ENCODE measurements at regions not wholly inside any gene's neighbourhood (a gene's known extent, or its start where the extent isn't known, plus 50 kb on each side); places are given as distances from the start of the nearest gene placed in this dataset.

DNA sequence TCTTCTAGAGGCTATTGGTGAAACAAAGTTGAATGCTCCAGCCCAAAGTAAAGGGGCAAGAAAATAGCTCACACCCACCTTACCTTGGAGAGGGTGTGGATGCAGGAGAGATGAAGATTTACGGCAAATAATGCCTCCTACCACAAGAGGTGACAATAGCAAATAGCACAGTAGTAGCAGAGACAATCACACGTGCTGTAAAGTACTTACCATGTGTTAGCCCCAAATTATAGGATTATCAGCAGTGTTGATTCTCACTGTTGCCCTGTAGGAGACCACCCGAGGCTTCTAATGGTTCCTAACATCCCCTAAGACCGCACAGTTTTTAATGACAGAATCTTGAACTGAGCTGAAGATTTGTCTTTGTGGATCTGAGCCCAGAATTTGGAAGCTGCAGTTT, 94.8 kb upstream of the FOXA2 start:
- Histone ChIP-seq H2AFZ (ENCODE audit: low read depth, low read length) (no peak overlapping the region), H3K9ac (ENCODE audit: insufficient read depth in 1 of 2, low read depth in 2 of 2, low read length in 2 of 2) (no peak overlapping the region), H3K4me2 (ENCODE audit: insufficient read depth, low read length) (no peak overlapping the region), H3K9me1 (ENCODE audit: control insufficient read depth, insufficient read depth, low read length) (no peaks in the 10 kb centered on the region), H3K4me3 (no peak overlapping the region), H3K27ac (ENCODE audit: extremely low read depth, low read depth, low read length) (no peak overlapping the region), H3K27me3 (ENCODE audit: control insufficient read depth in 2 of 2, insufficient read depth in 2 of 2, low read length in 2 of 2) (peaks cover 0 to 26% of the 10 kb centered on the region in 2 experiments; a peak in 3 of 5 replicates), H3K9me3 (replicated peaks; ENCODE audit: control insufficient read depth, insufficient read depth, low read depth, low read length) (0 out of 2 replicates have a peak, but pooled peaks cover 2% of the 10 kb centered on the region), H3K79me2 (ENCODE audit: control insufficient read depth, insufficient read depth, low read length) (no peaks in the 10 kb centered on the region), H3K4me1 (replicated peaks in 1 of 2; ENCODE audit: control insufficient read depth in 2 of 2, insufficient read depth in 2 of 2, low read length in 2 of 2) (no peaks in the 10 kb centered on the region; a peak in 1 of 5 replicates), H3K36me3 (ENCODE audit: control insufficient read depth, insufficient read depth, low read length) (no peaks in the 10 kb centered on the region), H4K20me1 (replicated peaks; ENCODE audit: control insufficient read depth, insufficient read depth, low read length) (no peaks in the 10 kb centered on the region)
- no TSS peak for BruUV-seq (replicated peaks)
- CTCF ChIA-PET (ENCODE audit: low intra/inter-chr PET ratio) = interaction anchor here (0.6 kb wide), 1 partner anchor 24 kb away, joined by 3 read pairs; no protein-coding TSS in a partner anchor
- 5% methylated on average over 4 of the region's 4 CpGs for WGBS (ENCODE audit: insufficient coverage, low coverage, missing lambda C conversion rate)
- ATAC-seq (no peak), DNase-seq (ENCODE audit: extremely low read depth in 1 of 4, low spot score in 3 of 4) (no peak), FAIRE-seq (no peak)
- TF ChIP-seq ZNF324 (CRISPR knock-in tag; IDR thresholded peaks at IDR 0.05) = no peak
- no peak for TF ChIP-seq TOE1 (IDR thresholded peaks at IDR 0.05; ENCODE audit: borderline replicate concordance)
- no peak for TF ChIP-seq TOE1 (CRISPR knock-in tag; IDR thresholded peaks at IDR 0.05; ENCODE audit: borderline replicate concordance, low read depth)
- TF ChIP-seq CSDE1 (IDR thresholded peaks at IDR 0.05) = no peak
- TF ChIP-seq ZKSCAN8 (CRISPR knock-in tag; IDR thresholded peaks at IDR 0.05) = no peak
- TF ChIP-seq ZNF217 (CRISPR knock-in tag; IDR thresholded peaks at IDR 0.05) = no peak
- TF ChIP-seq ATF1 (CRISPR knock-in tag; IDR thresholded peaks at IDR 0.05) = no peak
- TF ChIP-seq ATF1 (tag; IDR thresholded peaks at IDR 0.05) = no peak
- no peak for TF ChIP-seq RCOR1 (IDR thresholded peaks at IDR 0.05; ENCODE audit: borderline replicate concordance in 1 of 2, low read depth in 2 of 2, low read length in 2 of 2)
- TF ChIP-seq ZNF140 (CRISPR knock-in tag; IDR thresholded peaks at IDR 0.05) = no peak
- no peak for TF ChIP-seq SMARCA4 (IDR thresholded peaks at IDR 0.05)
- no peak for TF ChIP-seq ZNF384 (IDR thresholded peaks at IDR 0.05; ENCODE audit: low read depth, low read length)
- TF ChIP-seq YBX1 (IDR thresholded peaks at IDR 0.05) = no peak
- no peak for TF ChIP-seq ARID1B (IDR thresholded peaks at IDR 0.05)
- TF ChIP-seq ETS2 (tag; IDR thresholded peaks at IDR 0.05; ENCODE audit: borderline replicate concordance, poor library complexity, severe bottlenecking) = no peak
- intact Hi-C loops (cut with micrococcal nuclease) = no loop called here
- POLR2A ChIA-PET = no interaction called here
- in situ Hi-C loops (cut with MboI) = no loop called here

Measured in K562 (cell line).